T-cell (primary cell): ENCODE measurements at regions not wholly inside any gene's neighbourhood (a gene's known extent, or its start where the extent isn't known, plus 50 kb on each side); places are given as distances from the start of the nearest gene placed in this dataset.

Experiments
- ATAC-seq, 4 experiments: fragments of 200-7000 bp in 3 of 4; fragments of 150-1000 bp in 1 of 4; cut with Tn5 transposase; replicated peaks in 1 of 4; 1 replicate in 3 of 4; 2 replicates in 1 of 4; pipeline ENCODE4 v1.10.0; 2021; ENCODE audit warnings: moderate library complexity in 3 of 4, mild to moderate bottlenecking in 2 of 4, moderate number of reproducible peaks in 1 of 4
- CTCF ChIA-PET, 2 donors: fragments of 300-600 bp; sonication (Branson Sonifier 250); formaldehyde crosslinking; loops; one replicate each; lab custom pipeline; 2022; ENCODE audit warnings: antibody characterized with exemption in 2 of 2; lab: Charles Lee
- POLR2A ChIA-PET, 2 donors: fragments of 300-600 bp; sonication (Branson Sonifier 250); formaldehyde crosslinking; loops; one replicate each; lab custom pipeline; 2022; ENCODE audit warnings: antibody characterized with exemption in 2 of 2; lab: Charles Lee
- DNase-seq, 35 experiments: peaks; one replicate each; pipeline versions ENCODE4 v3.0.0 to v3.0.0-alpha.2; 2013 to 2023
- H3K27ac ChIP-seq: one replicate; pipeline ENCODE4 v1.5.1; 2013; ENCODE audit warnings: low read length
- H3K27me3 ChIP-seq, 2 experiments: replicated peaks in 1 of 2; 1 replicate in 1 of 2; 2 replicates in 1 of 2; pipeline versions ENCODE4 v1.6.1 to v1.7.0; 2013; ENCODE audit warnings: low read length in 1 of 2, mixed read lengths in 1 of 2; ENCODE audit not compliant: control insufficient read depth in 2 of 2, insufficient read depth in 2 of 2; ENCODE audit errors: extremely low read depth in 1 of 2
- H3K36me3 ChIP-seq, 2 donors: 1 replicate in 1 of 2; 2 replicates in 1 of 2; pipeline versions ENCODE4 v1.6.1 to v1.7.0; 2013; ENCODE audit warnings: low read length in 1 of 2; ENCODE audit not compliant: control insufficient read depth in 2 of 2, insufficient read depth in 1 of 2; ENCODE audit errors: extremely low read depth in 1 of 2
- H3K4me1 ChIP-seq, 2 experiments: 1 replicate in 1 of 2; 2 replicates in 1 of 2; pipeline versions ENCODE4 v1.6.1 to v1.7.0; 2013; ENCODE audit warnings: low read length in 2 of 2, mixed read lengths in 1 of 2; ENCODE audit not compliant: insufficient read depth in 2 of 2, control insufficient read depth in 1 of 2; ENCODE audit errors: extremely low read depth in 1 of 2
- H3K4me3 ChIP-seq, 2 donors: 1 replicate in 1 of 2; 2 replicates in 1 of 2; pipeline versions ENCODE4 v1.5.1 to v1.7.0; 2013; ENCODE audit warnings: mild to moderate bottlenecking in 2 of 2, low read length in 1 of 2, moderate library complexity in 1 of 2; ENCODE audit not compliant: control insufficient read depth in 1 of 2; ENCODE audit errors: extremely low read depth in 1 of 2
- H3K9me3 ChIP-seq: 2 replicates; pipeline ENCODE4 v1.7.0; 2013
- H3K27ac Mint-ChIP-seq, 2 donors: one replicate each; pipeline ENCODE4 v1.8.0; 2020 to 2021; ENCODE audit warnings: mild to moderate bottlenecking in 2 of 2, mixed read lengths in 2 of 2
- H3K27me3 Mint-ChIP-seq, 2 donors: one replicate each; pipeline ENCODE4 v1.8.0; 2021 to 2022; ENCODE audit warnings: mixed read lengths in 2 of 2
- H3K36me3 Mint-ChIP-seq: one replicate; pipeline ENCODE4 v1.8.0; 2021; ENCODE audit warnings: mixed read lengths
- H3K4me1 Mint-ChIP-seq, 3 donors: one replicate each; pipeline ENCODE4 v1.8.0; 2020 to 2022; ENCODE audit warnings: mixed read lengths in 3 of 3, mild to moderate bottlenecking in 1 of 3
- H3K4me3 Mint-ChIP-seq, 3 donors: one replicate each; pipeline ENCODE4 v1.8.0; 2020 to 2022; ENCODE audit warnings: mild to moderate bottlenecking in 3 of 3, mixed read lengths in 3 of 3, moderate library complexity in 3 of 3
- H3K9me3 Mint-ChIP-seq, 3 donors: one replicate each; pipeline ENCODE4 v1.8.0; 2020 to 2022; ENCODE audit warnings: mixed read lengths in 3 of 3
- WGBS: methylation state at CpG from one replicate; pipeline ENCODE4 v1.1.5; 2013; ENCODE audit warnings: missing lambda C conversion rate; ENCODE audit not compliant: insufficient coverage; 5-methylcytosine and 5-hydroxymethylcytosine counted together

GRCh38 chr16:62548095-62548494 is 511.9 kb upstream of the CDH8 start:
- no peak overlapping the region for H3K4me3 Mint-ChIP-seq
- Histone ChIP-seq H3K4me1 (no peaks in the 10 kb centered on the region), H3K9me3 (no peaks in the 10 kb centered on the region), H3K4me3 (no peak overlapping the region), H3K27ac (no peak overlapping the region), H3K27me3 (no peaks in the 10 kb centered on the region), H3K36me3 (no peaks in the 10 kb centered on the region)
- ATAC-seq, result no peak
- no CpG with 5 or more reads among the region's 1 CpG for WGBS
- H3K36me3 Mint-ChIP-seq, result no peaks in the 10 kb centered on the region
- no peak overlapping the region for H3K27ac Mint-ChIP-seq
- POLR2A ChIA-PET, result no interaction called here
- CTCF ChIA-PET, result no interaction called here
- no peaks in the 10 kb centered on the region for H3K4me1 Mint-ChIP-seq
- no peaks in the 10 kb centered on the region for H3K27me3 Mint-ChIP-seq
- H3K9me3 Mint-ChIP-seq, result peaks cover 17 to 40% (median 34%) of the 10 kb centered on the region in 3 donors
- no peak for DNase-seq

GRCh38 chr16:62546701-62547100 is 510.5 kb upstream of the CDH8 start:
- no peaks in the 10 kb centered on the region for H3K27me3 ChIP-seq
- DNase-seq (no peak), ATAC-seq (no peak)
- WGBS, result no CpG with 5 or more reads among the region's 1 CpG
- no peaks in the 10 kb centered on the region for H3K4me1 Mint-ChIP-seq
- H3K4me3 ChIP-seq, result no peak overlapping the region
- no peak overlapping the region for H3K4me3 Mint-ChIP-seq
- H3K4me1 ChIP-seq, result no peaks in the 10 kb centered on the region
- ChIA-PET CTCF (no interaction called here), POLR2A (interaction anchor here in 1 of 2 donors (0.6 kb wide), 1 partner anchor 178 kb away, joined by 3 read pairs; no protein-coding TSS in a partner anchor)
- no peaks in the 10 kb centered on the region for H3K9me3 ChIP-seq
- H3K36me3 Mint-ChIP-seq, result no peaks in the 10 kb centered on the region
- H3K27ac ChIP-seq, result no peak overlapping the region
- H3K9me3 Mint-ChIP-seq, result peaks cover 16 to 41% (median 35%) of the 10 kb centered on the region in 3 donors
- no peaks in the 10 kb centered on the region for H3K27me3 Mint-ChIP-seq
- no peaks in the 10 kb centered on the region for H3K36me3 ChIP-seq
- H3K27ac Mint-ChIP-seq, result no peak overlapping the region

GRCh38 chr16:62545039-62545438 is 508.8 kb upstream of the CDH8 start:
- DNase-seq (no peak), ATAC-seq (no peak)
- Mint-ChIP-seq H3K27ac (no peak overlapping the region), H3K36me3 (no peaks in the 10 kb centered on the region), H3K4me1 (no peaks in the 10 kb centered on the region), H3K9me3 (peaks cover 11 to 36% (median 32%) of the 10 kb centered on the region in 3 donors), H3K4me3 (no peak overlapping the region), H3K27me3 (no peaks in the 10 kb centered on the region)
- Histone ChIP-seq H3K27me3 (no peaks in the 10 kb centered on the region), H3K4me3 (no peak overlapping the region), H3K36me3 (no peaks in the 10 kb centered on the region), H3K27ac (no peak overlapping the region), H3K9me3 (no peaks in the 10 kb centered on the region), H3K4me1 (no peaks in the 10 kb centered on the region)
- ChIA-PET POLR2A (interaction anchor here in 1 of 2 donors (0.6 kb wide), 1 partner anchor 1131 kb away, joined by 3 read pairs; no protein-coding TSS in a partner anchor), CTCF (no interaction called here)

- no peaks in the 10 kb centered on the region for H3K36me3 Mint-ChIP-seq
- H3K27me3 ChIP-seq, result no peaks in the 10 kb centered on the region
- H3K36me3 ChIP-seq, result no peaks in the 10 kb centered on the region
- DNase-seq (no peak), ATAC-seq (no peak)
- no peaks in the 10 kb centered on the region for H3K4me1 ChIP-seq
- no peak overlapping the region for H3K4me3 ChIP-seq
- no peak overlapping the region for H3K27ac Mint-ChIP-seq
- H3K9me3 ChIP-seq, result peaks cover 3% of the 10 kb centered on the region
- H3K4me3 Mint-ChIP-seq, result no peak overlapping the region
- H3K27me3 Mint-ChIP-seq, result no peaks in the 10 kb centered on the region
- WGBS, result 80% methylated on average over 1 of the region's 1 CpG
- H3K4me1 Mint-ChIP-seq, result no peaks in the 10 kb centered on the region
- CTCF ChIA-PET, result interaction anchor here in 1 of 2 donors (0.6 kb wide), 1 partner anchor 501 kb away, joined by 4 read pairs; no protein-coding TSS in a partner anchor
- peaks cover 11 to 30% (median 29%) of the 10 kb centered on the region in 3 donors for H3K9me3 Mint-ChIP-seq
- no peak overlapping the region for H3K27ac ChIP-seq
- POLR2A ChIA-PET, result no interaction called here
These were observed 507.3 kb upstream of the CDH8 start for GRCh38 chr16:62543516-62543915.

GRCh38 chr16:62539657-62540056 is 503.4 kb upstream of the CDH8 start:
- ATAC-seq (no peak), DNase-seq (no peak)
- Histone ChIP-seq H3K9me3 (peaks cover 5% of the 10 kb centered on the region), H3K4me3 (no peak overlapping the region), H3K4me1 (no peaks in the 10 kb centered on the region), H3K27ac (no peak overlapping the region), H3K36me3 (no peaks in the 10 kb centered on the region), H3K27me3 (no peaks in the 10 kb centered on the region)
- Mint-ChIP-seq H3K9me3 (peaks cover 8 to 30% (median 26%) of the 10 kb centered on the region in 3 donors), H3K4me3 (no peak overlapping the region), H3K27ac (no peak overlapping the region), H3K36me3 (no peaks in the 10 kb centered on the region), H3K27me3 (no peaks in the 10 kb centered on the region), H3K4me1 (no peaks in the 10 kb centered on the region)
- no CpG with 5 or more reads among the region's 1 CpG for WGBS
- ChIA-PET POLR2A (no interaction called here), CTCF (no interaction called here)

GRCh38 chr16:62530426-62530825 is 494.2 kb upstream of the CDH8 start:
- peaks cover 2% of the 10 kb centered on the region for H3K9me3 ChIP-seq
- H3K27ac Mint-ChIP-seq, result no peak overlapping the region
- no peaks in the 10 kb centered on the region for H3K4me1 ChIP-seq
- H3K27me3 Mint-ChIP-seq, result no peaks in the 10 kb centered on the region
- H3K36me3 Mint-ChIP-seq, result no peaks in the 10 kb centered on the region
- ATAC-seq (no peak), DNase-seq (no peak)
- H3K4me3 ChIP-seq, result no peak overlapping the region
- H3K4me1 Mint-ChIP-seq, result no peaks in the 10 kb centered on the region
- WGBS, result no CpG with 5 or more reads among the region's 3 CpGs
- ChIA-PET CTCF (no interaction called here), POLR2A (no interaction called here)
- H3K27ac ChIP-seq, result no peak overlapping the region
- H3K36me3 ChIP-seq, result no peaks in the 10 kb centered on the region
- no peaks in the 10 kb centered on the region for H3K27me3 ChIP-seq
- peaks cover 26 to 36% (median 30%) of the 10 kb centered on the region in 3 donors for H3K9me3 Mint-ChIP-seq
- H3K4me3 Mint-ChIP-seq, result no peak overlapping the region

- Mint-ChIP-seq H3K27ac (no peak overlapping the region), H3K36me3 (no peaks in the 10 kb centered on the region), H3K4me3 (no peak overlapping the region), H3K9me3 (peaks cover 30 to 47% (median 35%) of the 10 kb centered on the region in 3 donors), H3K27me3 (no peaks in the 10 kb centered on the region), H3K4me1 (no peaks in the 10 kb centered on the region)
- Histone ChIP-seq H3K4me1 (no peaks in the 10 kb centered on the region), H3K4me3 (no peak overlapping the region), H3K36me3 (no peaks in the 10 kb centered on the region), H3K27ac (no peak overlapping the region), H3K9me3 (peaks cover 6% of the 10 kb centered on the region), H3K27me3 (no peaks in the 10 kb centered on the region)
- ChIA-PET CTCF (no interaction called here), POLR2A (no interaction called here)
- ATAC-seq (no peak), DNase-seq (no peak)
- WGBS, result no CpG with 5 or more reads among the region's 1 CpG
These were observed 479.8 kb upstream of the CDH8 start for GRCh38 chr16:62516001-62516400.
